Astrocyte of the spinal cord (primary cell): ENCODE measurements at regions not wholly inside any gene's neighbourhood (a gene's known extent, or its start where the extent isn't known, plus 50 kb on each side); places are given as distances from the start of the nearest gene placed in this dataset.

Experiments used
- DNase-seq: peaks from one replicate; pipeline ENCODE4 v3.0.0; 2011; ENCODE audit warnings: low read depth, low spot score
- H3K4me3 ChIP-seq: 2 replicates; pipeline ENCODE4 v1.5.1; 2011; ENCODE audit warnings: low read depth, mild to moderate bottlenecking, low read length, moderate library complexity
- CTCF ChIP-seq: IDR thresholded peaks from 2 replicates; pipeline ENCODE4 v1.5.1; 2012; ENCODE audit warnings: low read depth, mild to moderate bottlenecking, low read length, inconsistent platforms
- in situ Hi-C: cut with HindIII; loops from 2 replicates; pipeline ENCODE4 v1.10.0; 2017; ENCODE audit warnings: low sequenced_read_pairs

- no peak overlapping the region for H3K4me3 ChIP-seq
- DNase-seq = no peak
- in situ Hi-C loops = no loop called here
- TF ChIP-seq CTCF = no peak
Measured at GRCh38 chr2:152250421-152251100, 75.0 kb upstream of the STAM2 start.

GRCh38 chr2:152251211-152251610 lies 75.6 kb upstream of the STAM2 start:
- no peak for DNase-seq
- no peak for TF ChIP-seq CTCF
- in situ Hi-C loops = no loop called here
- no peak overlapping the region for H3K4me3 ChIP-seq

- no peak for DNase-seq
- in situ Hi-C loops = no loop called here
- no peak for TF ChIP-seq CTCF
- no peak overlapping the region for H3K4me3 ChIP-seq
Measured at GRCh38 chr2:152251811-152252210, 76.2 kb upstream of the STAM2 start.

- TF ChIP-seq CTCF = no peak
- in situ Hi-C loops = no loop called here
- H3K4me3 ChIP-seq = no peak overlapping the region
- DNase-seq = no peak
Measured at GRCh38 chr2:152254486-152254885, 78.9 kb upstream of the STAM2 start.

DNA sequence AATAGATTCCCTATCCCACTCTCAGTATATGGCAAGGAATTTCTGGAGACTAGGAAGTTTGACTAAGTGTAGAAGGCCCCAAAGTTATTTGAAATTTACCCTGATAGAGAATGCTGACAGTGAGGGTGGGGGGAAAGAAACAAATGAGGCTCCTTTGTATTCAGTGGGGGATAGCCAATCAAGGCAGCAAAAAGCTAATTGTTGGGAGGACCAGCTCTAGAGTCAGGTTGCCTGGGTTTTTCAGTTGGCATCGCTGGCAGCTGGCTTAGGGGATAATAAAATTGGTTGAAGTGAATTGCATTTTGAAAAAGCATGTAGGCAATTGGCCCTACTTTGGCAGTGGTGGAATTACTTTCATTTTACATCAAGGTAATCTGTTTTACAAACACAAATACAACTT lies 79.4 kb upstream of the STAM2 start:
- TF ChIP-seq CTCF = no peak
- no peak overlapping the region for H3K4me3 ChIP-seq
- in situ Hi-C loops = no loop called here
- no peak for DNase-seq

DNA sequence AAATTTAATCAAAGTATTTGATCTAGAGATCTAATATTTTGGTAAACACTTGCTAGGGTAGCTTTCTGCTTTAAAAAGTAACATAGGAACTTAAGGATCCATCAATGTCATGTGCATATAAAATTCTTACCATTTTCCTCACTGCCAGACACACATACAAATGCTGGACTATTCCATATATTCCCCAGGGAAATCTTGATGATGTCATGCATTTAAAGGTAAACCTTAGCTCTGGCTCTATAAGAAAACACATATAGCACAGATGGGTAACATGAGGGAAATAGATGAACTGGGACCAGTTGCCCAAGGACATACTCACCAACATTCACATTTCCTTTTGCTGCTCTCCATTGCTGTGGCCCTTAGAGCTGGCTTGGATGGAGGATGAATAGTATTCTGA lies 79.1 kb upstream of the FMNL2 start:
- in situ Hi-C loops = no loop called here

More for the DNA sequence above, 79.1 kb upstream of the FMNL2 start:
- H3K4me3 ChIP-seq = no peak overlapping the region
- DNase-seq = no peak
- TF ChIP-seq CTCF = no peak
